HG02759 (cell line): ENCODE measurements at regions not wholly inside any gene's neighbourhood (a gene's known extent, or its start where the extent isn't known, plus 50 kb on each side); places are given as distances from the start of the nearest gene placed in this dataset.

ENCODE experiments used
- ATAC-seq: cut with Tn5 transposase; IDR thresholded peaks from one replicate; pipeline ENCODE4 v1.9.1; 2021; ENCODE audit warnings: mild to moderate bottlenecking, moderate library complexity; ENCODE audit not compliant: unreplicated experiment

- ATAC-seq: no peak
Measured at GRCh38 chr15:47944637-47945288, 176.0 kb upstream of the SLC24A5 start.

GRCh38 chr15:47945872-47946650 is 174.7 kb upstream of the SLC24A5 start:
- no peak for ATAC-seq

- ATAC-seq: no peak
Measured at GRCh38 chr15:47949815-47950214, 171.0 kb upstream of the SLC24A5 start.

- ATAC-seq: no peak
Measured at GRCh38 chr15:47950447-47950846, 170.3 kb upstream of the SLC24A5 start.

GRCh38 chr15:47951781-47952180 is 169.0 kb upstream of the SLC24A5 start:
- no peak for ATAC-seq

- no peak for ATAC-seq
Measured at GRCh38 chr15:47954196-47954595, 166.6 kb upstream of the SLC24A5 start.

GRCh38 chr15:47955021-47955420 is 165.8 kb upstream of the SLC24A5 start:
- ATAC-seq: no peak

GRCh38 chr15:47959617-47960413 is 161.0 kb upstream of the SLC24A5 start:
- no peak for ATAC-seq

GRCh38 chr15:47961401-47962090 is 159.2 kb upstream of the SLC24A5 start:
- ATAC-seq: peak; percentile 93

GRCh38 chr15:47963265-47963664 is 157.5 kb upstream of the SLC24A5 start:
- ATAC-seq: no peak

- ATAC-seq: no peak
Measured at GRCh38 chr15:47964229-47964628, 156.6 kb upstream of the SLC24A5 start.

GRCh38 chr15:47965297-47965696 is 155.5 kb upstream of the SLC24A5 start:
- no peak for ATAC-seq

GRCh38 chr15:47968593-47968992 is 152.2 kb upstream of the SLC24A5 start:
- no peak for ATAC-seq

GRCh38 chr15:47971637-47972036 is 149.2 kb upstream of the SLC24A5 start:
- no peak for ATAC-seq

GRCh38 chr15:47972738-47973137 is 148.1 kb upstream of the SLC24A5 start:
- ATAC-seq: no peak

GRCh38 chr15:47974724-47975123 is 146.1 kb upstream of the SLC24A5 start:
- ATAC-seq: no peak

GRCh38 chr15:47975427-47975826 is 145.4 kb upstream of the SLC24A5 start:
- ATAC-seq: no peak

- no peak for ATAC-seq
Measured at GRCh38 chr15:47983533-47983932, 137.3 kb upstream of the SLC24A5 start.

- ATAC-seq: no peak
Measured at GRCh38 chr15:47985568-47985967, 135.2 kb upstream of the SLC24A5 start.

- peak; percentile 16 for ATAC-seq
Measured at GRCh38 chr15:47987461-47987860, 133.3 kb upstream of the SLC24A5 start.

GRCh38 chr15:47987908-47988532 is 132.8 kb upstream of the SLC24A5 start:
- peak; percentile 99 for ATAC-seq
